Stimulated activated CD4-positive, alpha-beta T cell treated with anti-CD3 and anti-CD28 coated beads, Interleukin-15, amount 100 ng/mL, for 48 hours (primary cell): ENCODE measurements at regions not wholly inside any gene's neighbourhood (a gene's known extent, or its start where the extent isn't known, plus 50 kb on each side); places are given as distances from the start of the nearest gene placed in this dataset.

Experiments used
- DNase-seq, 2 donors: peaks; one replicate each; pipeline ENCODE4 v3.0.0-alpha.2; 2020; ENCODE audit warnings: low read depth in 2 of 2

DNA sequence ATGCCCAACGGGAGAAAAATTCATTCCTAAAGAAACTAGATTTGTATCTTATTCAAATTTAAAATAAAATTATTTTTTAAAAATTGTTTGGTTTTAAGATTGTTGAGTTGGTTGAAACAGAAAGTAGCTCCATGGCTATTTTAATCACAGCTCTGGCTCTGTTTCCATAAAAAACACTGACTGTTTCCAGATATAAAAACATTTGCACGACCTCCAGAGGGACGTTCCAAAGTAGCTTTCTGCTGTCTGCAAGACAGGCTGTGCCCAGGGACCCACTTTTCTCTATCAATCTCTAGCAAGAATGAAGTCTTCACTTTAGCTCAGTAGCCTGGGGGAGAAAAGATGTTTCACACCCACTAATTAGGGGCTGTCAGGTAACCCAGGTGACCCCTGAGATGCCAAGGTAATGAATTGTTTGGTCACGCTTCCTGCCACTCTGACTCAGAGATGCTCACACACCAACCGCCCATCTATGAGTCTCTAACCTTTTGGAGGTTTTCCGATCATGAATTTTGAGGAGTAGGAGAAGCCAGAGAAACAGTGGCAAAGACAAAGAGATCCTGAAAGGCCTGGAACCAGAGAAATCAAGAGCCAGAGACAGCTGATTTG is 220.1 kb upstream of the SOX9 start:
- no peak for DNase-seq

DNA sequence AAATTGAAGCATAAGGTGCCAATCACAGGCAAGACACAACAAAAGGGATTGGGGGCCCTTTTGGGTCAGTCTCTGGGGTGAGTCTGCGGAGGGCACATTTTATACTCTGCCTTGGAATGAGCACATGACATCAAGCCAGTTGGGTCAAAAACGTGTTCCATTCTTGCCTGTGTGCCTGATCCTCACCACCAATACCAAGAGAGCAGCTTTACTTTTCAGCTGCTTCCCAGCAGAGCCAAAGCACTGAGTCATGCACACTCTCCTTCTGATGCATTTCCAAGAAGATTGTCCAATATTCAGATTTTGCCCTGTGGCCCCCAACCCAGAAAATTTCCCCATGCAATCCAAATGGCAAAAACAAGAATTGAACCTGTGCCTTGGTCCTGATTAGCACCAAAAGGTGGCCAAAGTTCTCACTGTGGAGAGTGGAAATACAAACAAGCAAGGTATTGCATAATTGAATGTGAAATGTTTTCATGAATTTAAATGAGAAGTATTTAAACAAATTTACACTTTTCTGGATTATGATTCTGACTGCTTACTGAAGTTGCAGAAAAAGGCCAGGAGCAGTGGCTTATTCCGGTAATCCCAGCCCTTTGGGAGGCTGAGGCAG is 217.8 kb upstream of the SOX9 start:
- DNase-seq: no peak

DNA sequence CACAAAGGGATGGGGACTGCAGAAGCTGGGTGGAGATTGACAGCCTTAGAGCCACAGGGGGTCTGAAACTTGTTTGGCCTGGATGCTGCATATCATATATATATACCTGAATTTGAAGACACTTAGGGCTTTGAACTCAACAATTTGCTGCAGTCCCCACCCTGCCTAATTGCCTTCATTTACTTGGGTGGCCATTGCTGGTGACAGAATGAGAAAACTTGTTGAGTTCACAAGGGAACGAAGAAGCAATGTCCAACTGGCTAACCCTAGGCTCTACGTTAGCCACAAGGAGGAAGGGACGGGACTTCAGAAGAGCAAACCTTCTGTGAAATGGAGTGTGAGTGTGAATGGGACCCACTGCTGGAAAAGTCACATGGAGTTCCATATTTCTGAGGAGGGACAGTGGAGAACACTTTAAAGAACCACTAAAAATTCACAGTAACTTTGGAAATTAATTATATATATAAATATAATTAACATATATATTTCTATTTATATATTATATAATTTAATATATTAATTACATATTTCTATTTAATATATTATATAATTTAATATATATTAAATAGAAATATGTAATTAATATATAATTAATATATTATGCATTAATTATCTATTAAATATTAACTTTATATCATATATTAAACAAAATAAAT is 215.3 kb upstream of the SOX9 start:
- no peak for DNase-seq

DNA sequence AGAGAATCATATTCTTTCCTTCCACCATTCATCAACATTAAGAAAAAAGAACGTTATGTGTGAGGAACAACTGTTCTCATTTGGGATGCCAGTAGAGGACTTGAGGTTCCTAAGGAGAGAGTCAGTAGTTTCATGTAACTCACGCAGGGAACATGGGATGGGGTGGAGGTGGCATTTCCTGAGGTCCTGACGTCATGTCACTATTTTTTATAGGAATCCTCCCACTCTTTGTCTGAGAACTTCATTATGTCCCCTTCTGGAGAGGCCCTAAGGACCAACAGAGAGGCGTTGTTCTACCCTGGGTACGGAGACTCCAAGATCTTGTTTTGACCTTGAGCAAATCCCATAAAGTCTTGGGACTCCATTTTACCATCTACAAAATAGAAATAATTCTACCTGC is 211.7 kb upstream of the SOX9 start:
- DNase-seq: no peak

DNA sequence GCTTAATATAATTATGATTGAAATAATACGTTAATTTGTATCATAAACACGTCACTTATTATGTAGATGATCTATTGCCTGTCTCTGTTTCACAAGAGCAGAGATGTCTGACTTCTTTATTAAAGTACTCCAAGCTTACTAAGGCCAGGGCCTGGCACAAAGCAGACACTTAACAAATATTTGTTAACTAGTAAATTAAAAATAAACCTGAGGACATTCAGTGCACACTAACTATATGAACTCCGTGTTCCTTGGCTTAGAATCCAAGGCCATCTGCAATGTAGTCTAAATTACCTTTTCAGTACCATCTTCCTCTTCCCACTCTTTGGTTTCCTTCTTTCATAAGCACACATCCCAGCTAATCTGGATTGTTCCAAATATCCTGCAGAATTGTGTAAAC is 210.8 kb upstream of the SOX9 start:
- DNase-seq: no peak

DNA sequence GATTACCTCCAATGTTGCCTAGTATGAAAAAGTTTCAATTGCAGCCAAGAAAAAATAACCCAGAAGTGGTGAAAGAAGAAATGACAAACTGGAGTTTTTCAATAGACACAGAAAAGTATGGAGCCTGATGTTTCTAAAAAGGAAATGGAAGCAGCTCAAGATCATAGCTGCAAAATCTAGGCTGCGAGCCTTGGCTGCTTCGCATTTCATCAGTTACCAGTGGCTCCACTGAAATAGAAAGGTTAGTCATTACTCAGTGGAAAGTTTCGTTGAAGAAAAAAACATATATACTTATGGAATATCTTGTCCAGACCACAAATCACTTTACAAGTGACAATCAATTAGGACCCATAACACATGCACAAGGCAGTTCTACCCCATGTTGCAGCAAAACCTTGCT is 206.8 kb upstream of the SOX9 start:
- no peak for DNase-seq

DNA sequence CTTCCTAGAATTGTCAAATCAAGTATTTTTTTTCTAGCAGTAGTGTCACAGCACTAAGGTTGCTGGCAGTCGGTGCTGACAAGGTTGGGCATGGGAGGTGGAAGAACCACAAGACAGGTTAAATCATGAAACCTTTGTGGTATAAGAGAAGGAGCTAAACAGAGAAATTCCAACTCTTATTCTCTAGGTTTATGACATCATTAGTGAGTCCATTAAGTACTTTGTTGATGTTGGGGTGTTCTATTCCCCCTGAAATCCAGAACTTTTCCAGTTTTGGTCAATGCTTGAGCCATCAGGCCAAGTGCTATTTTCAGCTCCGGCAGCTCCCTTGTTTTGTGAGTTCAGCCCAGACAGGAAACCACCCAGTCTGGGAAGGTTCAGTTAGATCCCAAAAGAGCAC is 206.0 kb upstream of the SOX9 start:
- no peak for DNase-seq

DNA sequence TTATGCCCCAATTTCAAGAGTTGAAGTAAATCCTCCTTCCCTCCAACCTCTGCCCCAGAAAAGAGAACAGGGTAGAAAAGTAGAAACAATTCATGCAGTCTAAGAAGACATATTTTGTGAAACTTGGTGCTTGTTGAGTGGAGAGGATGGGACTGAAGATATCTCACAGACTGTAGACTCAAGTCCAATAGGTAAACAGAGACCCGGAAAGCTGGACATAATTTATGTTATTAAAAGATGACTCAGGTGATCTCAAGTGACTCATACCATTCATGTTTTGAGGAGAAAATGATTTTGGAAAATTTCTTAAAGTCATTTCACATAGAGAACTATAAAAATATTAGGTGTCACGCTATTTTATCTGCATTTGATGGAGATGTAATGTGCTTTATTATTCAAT is 203.1 kb upstream of the SOX9 start:
- no peak for DNase-seq

DNA sequence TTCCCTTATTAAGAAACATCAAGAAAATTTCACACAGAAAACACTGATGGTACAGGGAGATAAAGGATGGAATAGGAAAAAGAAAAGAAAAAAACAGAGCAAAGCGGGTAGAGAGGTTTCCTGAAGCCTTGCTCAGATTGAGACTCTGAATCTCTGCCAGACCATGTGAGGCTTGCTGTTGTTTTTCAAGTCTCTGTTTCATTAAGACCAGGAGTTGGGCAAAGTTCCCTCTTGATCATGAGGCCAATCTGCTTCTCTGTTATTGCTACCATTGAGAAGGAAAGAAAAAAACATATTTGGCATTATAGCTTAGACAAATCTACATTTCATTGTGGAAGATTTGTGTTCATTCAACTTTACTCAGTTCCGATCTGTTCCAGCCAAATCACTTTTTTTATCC is 201.6 kb upstream of the SOX9 start:
- no peak for DNase-seq

DNA sequence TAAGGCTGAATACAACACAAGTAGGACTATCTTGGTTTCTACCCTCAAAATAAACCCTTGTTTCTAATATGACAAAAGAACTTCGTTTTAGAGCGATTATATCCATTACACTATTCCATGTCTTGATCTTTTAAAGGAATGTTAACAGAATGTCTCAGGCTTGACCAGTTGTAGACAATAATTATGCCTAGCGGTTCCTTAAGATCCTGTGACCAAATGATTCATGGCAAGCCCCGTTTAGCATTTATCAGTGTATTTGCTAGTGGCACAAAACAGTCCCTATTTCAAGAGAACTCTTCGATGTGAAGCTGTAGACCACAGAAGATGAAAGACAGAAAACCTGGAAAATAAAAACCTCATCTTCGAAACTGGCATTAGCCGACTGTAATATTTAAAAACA is 200.9 kb upstream of the SOX9 start:
- no peak for DNase-seq

DNA sequence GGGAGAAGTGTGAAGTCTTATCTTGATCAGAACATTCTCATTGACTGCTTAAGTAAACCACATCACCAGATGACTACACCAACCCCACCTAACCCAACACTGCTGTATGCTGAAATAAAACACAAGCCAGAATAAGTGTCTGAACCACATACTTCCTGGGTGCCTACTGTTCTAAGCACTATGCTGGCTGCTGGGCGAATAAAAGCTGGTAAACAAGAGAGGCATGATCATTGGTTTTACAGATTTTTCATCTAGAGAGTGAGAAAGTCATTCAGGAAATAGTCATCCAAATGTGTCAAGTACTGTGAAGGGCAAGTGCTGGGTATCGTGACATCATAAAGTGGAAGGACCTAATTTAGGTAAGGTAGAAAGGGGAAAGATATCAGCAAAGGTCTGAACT is 199.0 kb upstream of the SOX9 start:
- no peak for DNase-seq

DNA sequence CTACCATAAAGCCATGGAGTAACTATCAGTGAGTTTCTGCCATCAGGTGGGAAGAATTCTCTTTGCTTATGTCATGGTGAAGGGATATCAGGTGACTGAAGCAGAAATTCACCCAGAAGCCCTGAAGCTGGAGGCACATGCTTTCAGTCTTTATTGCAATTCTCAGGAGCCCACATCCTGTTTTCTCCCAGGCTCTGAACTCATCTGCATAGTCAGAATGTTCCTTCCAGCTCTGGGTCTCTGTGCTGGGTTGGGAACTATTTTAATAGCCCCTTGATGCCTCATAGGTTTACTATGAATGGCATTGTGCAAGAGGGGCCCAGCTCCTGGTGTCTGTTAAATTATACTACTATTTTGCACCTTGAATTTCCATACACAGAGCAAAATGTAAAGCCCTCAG is 198.4 kb upstream of the SOX9 start:
- no peak for DNase-seq

DNA sequence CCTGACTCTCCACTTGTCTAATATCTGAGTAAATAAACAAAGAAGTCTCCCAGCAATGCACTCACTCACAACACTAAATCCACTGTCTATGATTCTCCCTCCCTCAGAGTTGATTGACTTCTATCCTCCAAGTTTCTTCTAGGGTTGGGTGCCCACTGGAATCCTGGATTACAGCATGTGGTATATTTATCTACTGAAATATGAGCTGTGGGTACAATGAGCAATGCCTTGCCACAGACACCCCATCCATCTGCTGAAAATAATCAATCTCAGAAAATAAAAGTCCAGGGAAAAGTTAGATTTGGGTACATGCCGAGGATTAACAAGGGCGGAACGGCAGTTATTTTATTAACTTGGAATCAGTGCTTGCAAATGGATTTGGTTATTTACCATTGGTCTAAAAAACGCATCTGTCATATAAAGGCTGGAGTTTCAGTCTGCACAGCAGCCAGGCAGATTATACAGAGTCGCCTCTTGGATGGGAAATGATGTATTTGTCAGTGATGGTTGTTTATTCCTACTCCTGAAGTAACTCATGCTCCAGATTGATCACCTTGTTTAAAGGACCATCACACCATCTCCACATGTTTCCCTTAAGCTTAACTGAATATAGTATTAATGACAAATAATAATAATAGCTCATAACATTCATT is 193.9 kb upstream of the SOX9 start:
- DNase-seq: no peak

DNA sequence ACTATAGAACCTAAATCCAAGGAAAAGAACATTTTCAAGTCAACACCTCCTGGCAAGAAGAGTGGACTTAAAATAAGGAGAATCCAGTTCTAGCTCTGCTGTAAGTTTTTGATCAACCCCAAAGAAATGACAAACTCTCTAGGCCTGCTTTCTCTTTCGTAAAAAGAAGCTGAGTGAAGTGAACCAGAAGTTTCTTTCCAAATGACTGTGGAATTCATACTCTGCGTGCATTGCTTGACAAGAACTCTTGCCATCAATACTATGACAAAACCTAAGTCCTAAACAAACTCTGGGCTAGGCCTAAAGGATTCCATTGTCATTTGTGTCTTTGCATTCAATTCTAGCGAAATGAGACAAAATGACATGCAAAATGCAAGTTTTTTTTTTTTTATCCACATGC is 187.5 kb upstream of the SOX9 start:
- no peak for DNase-seq

DNA sequence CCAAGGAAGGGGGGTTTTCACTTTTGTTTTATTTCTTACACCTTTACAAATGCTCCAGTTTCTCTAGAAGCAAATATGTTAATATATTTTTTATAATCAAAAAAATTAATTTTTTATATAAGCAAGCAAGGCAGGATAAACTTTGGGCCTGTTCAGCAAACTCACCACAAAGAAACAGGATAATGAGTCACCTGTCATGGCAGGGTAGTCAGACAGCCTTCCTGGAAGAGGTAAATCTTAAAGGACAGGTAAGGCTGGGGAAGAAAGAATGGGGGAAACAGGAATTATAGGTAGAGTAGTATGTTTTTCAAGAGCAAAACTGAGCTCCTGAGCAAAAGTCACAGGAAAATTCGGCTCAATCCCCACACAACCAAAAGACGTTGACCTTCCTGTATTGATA is 186.3 kb upstream of the SOX9 start:
- DNase-seq: no peak

DNA sequence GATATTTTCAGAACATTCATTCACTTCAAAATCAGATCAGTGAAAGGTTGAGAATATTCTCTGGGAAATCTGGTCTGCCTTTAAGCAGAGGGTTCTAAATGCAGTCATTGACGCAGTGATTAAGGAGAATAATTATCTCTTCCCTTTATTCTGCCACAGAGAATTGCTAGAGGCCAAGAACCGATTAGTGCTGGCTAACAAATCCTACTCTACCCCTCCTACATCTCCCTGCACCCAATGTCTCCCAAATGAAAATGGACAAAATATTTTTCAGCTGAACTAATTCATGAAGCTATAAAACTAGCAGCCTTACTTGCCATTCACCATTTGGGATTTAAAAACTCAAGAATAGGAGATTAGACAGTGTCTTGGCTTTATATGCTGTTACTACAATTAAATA is 185.5 kb upstream of the SOX9 start:
- DNase-seq: no peak

DNA sequence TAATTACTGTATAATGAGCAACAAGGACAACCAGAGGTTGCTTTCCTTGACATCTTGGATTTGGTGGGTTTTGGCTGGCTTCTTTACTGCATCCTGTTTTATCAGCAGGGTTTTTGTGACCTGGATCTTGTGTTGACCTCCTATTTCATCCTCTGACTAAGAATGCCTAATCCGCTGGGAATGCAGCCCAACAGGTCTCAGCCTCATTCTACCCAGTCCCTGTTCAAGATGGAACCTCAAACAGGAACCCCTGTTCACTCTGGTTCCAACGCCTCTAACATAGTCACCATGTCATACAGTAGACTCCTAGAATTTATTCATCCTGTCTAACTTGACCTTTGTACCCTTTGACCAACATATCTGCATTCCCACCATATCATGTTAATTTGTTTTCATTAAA is 183.8 kb upstream of the SOX9 start:
- DNase-seq: no peak

DNA sequence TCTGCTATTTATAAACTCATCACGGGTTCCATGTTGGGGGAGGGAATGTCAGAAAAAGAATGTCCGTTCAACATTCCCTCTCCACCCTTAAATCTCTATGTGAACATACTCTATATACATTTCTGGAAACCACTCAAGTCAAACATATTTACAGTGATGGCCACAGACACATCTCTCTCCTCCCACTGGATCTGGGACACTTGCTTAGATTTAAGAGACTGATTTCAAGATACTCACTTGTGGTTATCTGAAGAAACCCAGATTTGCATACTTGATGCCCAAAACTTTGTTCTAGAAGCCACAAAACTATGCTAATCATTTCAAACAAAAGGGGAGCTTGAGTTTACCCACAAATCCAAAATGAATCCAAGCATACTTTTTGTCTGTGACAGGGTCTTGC is 182.9 kb upstream of the SOX9 start:
- DNase-seq: no peak

DNA sequence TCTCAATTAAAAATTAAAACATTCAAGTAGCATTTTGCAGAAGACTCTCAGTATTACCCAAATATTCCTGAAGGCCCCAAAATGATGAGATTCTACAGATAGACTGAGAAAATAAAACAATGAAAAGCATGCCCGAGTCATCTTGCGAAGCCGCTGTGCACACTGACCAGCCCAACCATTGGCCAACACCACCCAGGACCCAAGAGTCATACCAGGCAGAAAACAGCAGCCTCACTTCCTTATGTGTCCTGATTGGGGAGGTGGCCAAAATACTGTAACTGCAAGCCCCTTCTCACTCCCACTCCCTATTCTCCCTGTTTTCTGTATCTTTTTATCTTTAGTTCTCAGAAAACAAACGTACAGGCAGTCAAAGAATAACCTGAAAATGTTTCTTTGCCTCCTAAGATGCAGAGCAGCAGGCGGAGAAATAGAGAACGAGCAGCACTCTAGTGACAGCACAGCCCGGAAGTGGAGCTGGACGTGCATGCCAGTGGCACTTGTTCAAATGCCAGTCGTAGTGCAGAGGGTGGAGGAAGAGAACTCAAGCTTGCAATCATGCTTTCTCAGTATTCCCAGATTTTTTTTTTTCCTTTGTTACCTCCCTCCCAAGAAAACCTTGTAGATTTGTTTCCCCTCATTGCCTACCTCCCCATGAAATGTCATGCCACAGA is 182.3 kb upstream of the SOX9 start:
- no peak for DNase-seq

DNA sequence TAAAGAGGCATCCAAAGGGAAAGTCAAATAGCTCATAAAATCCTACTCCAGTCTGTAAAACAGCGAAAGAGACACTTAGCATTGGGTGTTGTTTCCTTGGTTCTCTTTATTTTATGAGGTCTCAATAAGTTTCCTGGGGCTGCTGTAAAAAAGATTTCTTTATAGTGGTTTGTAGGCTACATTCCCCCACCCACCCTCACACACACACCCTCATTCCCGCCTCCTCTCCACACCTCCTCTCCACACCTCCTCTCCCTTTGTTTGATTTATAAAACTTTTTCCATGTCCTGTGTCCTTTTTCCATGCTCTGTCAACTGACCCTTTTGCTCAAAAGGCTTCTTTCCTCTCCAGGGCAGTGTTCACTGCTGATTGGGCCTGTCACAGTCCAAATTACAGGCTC is 178.9 kb upstream of the SOX9 start:
- no peak for DNase-seq

DNA sequence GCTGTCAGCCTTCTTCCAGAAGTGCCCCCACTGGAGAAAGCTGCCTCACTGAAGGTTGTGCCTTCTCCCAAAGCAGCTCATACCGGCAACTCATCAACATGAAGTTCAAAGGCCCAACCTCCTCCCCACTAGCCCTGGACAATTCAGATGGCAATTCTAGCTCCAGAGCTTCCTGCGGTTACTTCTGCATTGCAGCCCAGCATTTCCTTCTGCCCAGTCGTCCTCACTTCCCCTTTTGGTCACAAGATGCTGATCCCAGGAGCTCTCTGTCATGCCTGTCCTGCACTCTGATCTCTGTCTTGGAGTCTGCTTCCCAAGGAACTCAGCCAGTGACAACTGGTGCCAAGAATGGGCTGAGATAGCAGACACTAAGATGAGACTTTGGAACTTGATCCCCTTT is 178.2 kb upstream of the SOX9 start:
- DNase-seq: no peak

DNA sequence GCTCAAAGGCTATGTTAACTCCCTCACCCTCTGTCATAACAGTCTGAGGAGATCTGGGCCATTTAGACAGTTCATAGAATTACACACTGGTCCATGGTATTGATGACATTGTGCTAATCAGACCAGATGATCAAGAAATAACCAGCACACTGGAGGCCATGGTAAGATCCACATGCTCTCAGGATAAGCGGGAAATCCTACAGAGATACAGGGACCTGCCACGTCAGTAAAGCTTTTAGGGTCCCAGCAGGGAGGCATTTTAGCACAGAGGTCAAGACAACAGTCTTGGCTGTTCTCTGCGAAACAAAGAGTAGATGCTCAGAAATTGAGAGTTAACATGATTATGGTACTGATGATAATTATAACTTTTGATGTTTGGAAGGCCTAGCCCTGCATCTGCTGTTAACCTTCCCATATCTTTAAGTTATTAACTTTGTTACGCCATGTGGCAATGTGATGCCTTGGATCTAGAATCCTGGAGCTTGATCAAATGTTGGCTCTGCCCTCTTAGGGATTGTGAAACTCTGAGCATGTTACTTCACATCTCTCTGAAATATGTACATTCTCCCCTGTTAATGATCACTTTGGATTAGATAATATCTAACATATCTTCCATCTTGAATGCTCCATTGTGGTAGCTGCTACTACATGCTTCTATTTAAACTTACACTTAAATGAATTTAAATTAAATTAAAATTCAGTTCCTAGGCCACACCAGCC is 172.0 kb upstream of the SOX9 start:
- no peak for DNase-seq
